Nephron progenitor cell (in vitro differentiated cells): ENCODE measurements at regions not wholly inside any gene's neighbourhood (a gene's known extent, or its start where the extent isn't known, plus 50 kb on each side); places are given as distances from the start of the nearest gene placed in this dataset.
A peak's percentile ranks its signal among the peaks of the same experiment; 100 is the strongest.

Source experiments
- DNase-seq: peaks from one replicate; pipeline ENCODE4 v3.0.0; 2021
- H3K27ac Mint-ChIP-seq: 2 replicates; pipeline ENCODE4 v1.8.0; 2021; ENCODE audit warnings: mild to moderate bottlenecking, moderate library complexity, mixed read lengths
- H3K27me3 Mint-ChIP-seq: 2 replicates; pipeline ENCODE4 v1.8.0; 2021; ENCODE audit warnings: mild to moderate bottlenecking, low read depth, mixed read lengths; ENCODE audit not compliant: poor library complexity
- H3K36me3 Mint-ChIP-seq: 2 replicates; pipeline ENCODE4 v1.8.0; 2021; ENCODE audit warnings: low read depth, mixed read lengths
- H3K4me1 Mint-ChIP-seq: 2 replicates; pipeline ENCODE4 v1.8.0; 2021; ENCODE audit warnings: mixed read lengths
- H3K4me3 Mint-ChIP-seq: 2 replicates; pipeline ENCODE4 v1.8.0; 2021; ENCODE audit warnings: mild to moderate bottlenecking, moderate library complexity, mixed read lengths
- H3K9me3 Mint-ChIP-seq: 2 replicates; pipeline ENCODE4 v1.8.0; 2021; ENCODE audit warnings: mild to moderate bottlenecking, moderate library complexity, mixed read lengths
- CTCF ChIP-seq: fragments of 200-600 bp; sonication (generic); IDR thresholded peaks from 2 replicates; pipeline ENCODE4 v1.5.0; 2021; ENCODE audit warnings: antibody characterized with exemption

- no peak for TF ChIP-seq CTCF
- Mint-ChIP-seq H3K9me3 (peaks cover 7% of the 10 kb centered on the region), H3K36me3 (no peaks in the 10 kb centered on the region), H3K27ac (no peak overlapping the region), H3K4me3 (no peak overlapping the region), H3K27me3 (no peaks in the 10 kb centered on the region), H3K4me1 (no peaks in the 10 kb centered on the region)
- DNase-seq = no peak
Measured at GRCh38 chr5:30781643-30782042, 411.8 kb upstream of the CDH6 start.

- no peaks in the 10 kb centered on the region for H3K9me3 Mint-ChIP-seq
- no peak overlapping the region for H3K27ac Mint-ChIP-seq
- no peak for TF ChIP-seq CTCF
- H3K4me3 Mint-ChIP-seq = no peak overlapping the region
- no peaks in the 10 kb centered on the region for H3K27me3 Mint-ChIP-seq
- no peak for DNase-seq
- no peaks in the 10 kb centered on the region for H3K4me1 Mint-ChIP-seq
- H3K36me3 Mint-ChIP-seq = no peaks in the 10 kb centered on the region
Measured at GRCh38 chr5:30768056-30768690, 425.3 kb upstream of the CDH6 start.

- H3K4me3 Mint-ChIP-seq = no peak overlapping the region
- H3K36me3 Mint-ChIP-seq = no peaks in the 10 kb centered on the region
- H3K4me1 Mint-ChIP-seq = no peaks in the 10 kb centered on the region
- H3K27ac Mint-ChIP-seq = no peak overlapping the region
- TF ChIP-seq CTCF = no peak
- no peaks in the 10 kb centered on the region for H3K27me3 Mint-ChIP-seq
- no peaks in the 10 kb centered on the region for H3K9me3 Mint-ChIP-seq
- DNase-seq = no peak
Measured at GRCh38 chr5:30765706-30766105, 427.8 kb upstream of the CDH6 start.

- no peak for TF ChIP-seq CTCF
- Mint-ChIP-seq H3K4me3 (no peak overlapping the region), H3K27ac (no peak overlapping the region), H3K27me3 (no peaks in the 10 kb centered on the region), H3K36me3 (no peaks in the 10 kb centered on the region), H3K9me3 (no peaks in the 10 kb centered on the region), H3K4me1 (no peaks in the 10 kb centered on the region)
- no peak for DNase-seq
Measured at GRCh38 chr5:30765227-30765626, 428.3 kb upstream of the CDH6 start.

- TF ChIP-seq CTCF = no peak
- H3K4me3 Mint-ChIP-seq = no peak overlapping the region
- H3K9me3 Mint-ChIP-seq = no peaks in the 10 kb centered on the region
- H3K27ac Mint-ChIP-seq = no peak overlapping the region
- no peaks in the 10 kb centered on the region for H3K36me3 Mint-ChIP-seq
- no peaks in the 10 kb centered on the region for H3K27me3 Mint-ChIP-seq
- H3K4me1 Mint-ChIP-seq = no peaks in the 10 kb centered on the region
- no peak for DNase-seq
Measured at GRCh38 chr5:30764704-30765103, 428.8 kb upstream of the CDH6 start.

GRCh38 chr5:30759731-30760130 lies 433.8 kb upstream of the CDH6 start:
- no peak for TF ChIP-seq CTCF
- no peak overlapping the region for H3K4me3 Mint-ChIP-seq
- no peaks in the 10 kb centered on the region for H3K4me1 Mint-ChIP-seq
- H3K27me3 Mint-ChIP-seq = no peaks in the 10 kb centered on the region
- H3K27ac Mint-ChIP-seq = peak overlapping the region; percentile 24
- DNase-seq = no peak
- peaks cover 4% of the 10 kb centered on the region for H3K9me3 Mint-ChIP-seq
- H3K36me3 Mint-ChIP-seq = no peaks in the 10 kb centered on the region
